AG09309 (cell line): ENCODE measurements at regions not wholly inside any gene's neighbourhood (a gene's known extent, or its start where the extent isn't known, plus 50 kb on each side); places are given as distances from the start of the nearest gene placed in this dataset.
"Not testable (repeated sequence)": the region's sequence is repeated elsewhere in the genome, so short reads cannot be mapped to it uniquely, and the experiment has no call there.

Experiments
- DNase-seq: peaks from one replicate; pipeline ENCODE4 v3.0.0-alpha.2; 2010; ENCODE audit warnings: low read depth
- H3K4me3 ChIP-seq: 2 replicates; pipeline ENCODE4 v1.5.1; 2011; ENCODE audit warnings: mild to moderate bottlenecking, low read depth, low read length, moderate library complexity; ENCODE audit not compliant: control insufficient read depth
- TF ChIP-seq, protein P1 (sequence below): IDR thresholded peaks from 2 replicates; pipeline ENCODE4 v1.5.1; 2011; ENCODE audit warnings: mild to moderate bottlenecking, low read depth, low read length, inconsistent platforms; ENCODE audit not compliant: insufficient read depth, control insufficient read depth; ENCODE audit errors: missing control alignments

DNA sequence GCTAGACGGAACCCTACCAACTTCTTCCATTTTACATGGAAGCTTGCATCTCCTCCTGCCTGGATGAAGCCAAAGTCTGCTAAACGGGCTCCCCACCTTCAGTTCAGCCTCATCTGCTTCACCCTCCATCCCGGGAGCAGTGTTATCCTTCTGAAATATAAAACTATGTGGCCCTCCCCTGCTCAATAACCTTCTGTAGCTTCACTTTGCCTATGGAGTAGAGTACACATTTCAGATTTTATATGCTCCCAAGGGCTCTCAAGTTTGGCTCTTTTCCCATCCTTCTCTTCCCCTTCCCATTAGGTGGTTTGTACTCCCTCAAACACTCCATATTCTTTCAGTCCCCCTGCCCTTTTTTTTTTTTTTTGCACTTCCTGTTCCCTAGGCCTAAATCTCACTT, 115.9 kb upstream of the RAI2 start:
- TF ChIP-seq, protein P1, sequence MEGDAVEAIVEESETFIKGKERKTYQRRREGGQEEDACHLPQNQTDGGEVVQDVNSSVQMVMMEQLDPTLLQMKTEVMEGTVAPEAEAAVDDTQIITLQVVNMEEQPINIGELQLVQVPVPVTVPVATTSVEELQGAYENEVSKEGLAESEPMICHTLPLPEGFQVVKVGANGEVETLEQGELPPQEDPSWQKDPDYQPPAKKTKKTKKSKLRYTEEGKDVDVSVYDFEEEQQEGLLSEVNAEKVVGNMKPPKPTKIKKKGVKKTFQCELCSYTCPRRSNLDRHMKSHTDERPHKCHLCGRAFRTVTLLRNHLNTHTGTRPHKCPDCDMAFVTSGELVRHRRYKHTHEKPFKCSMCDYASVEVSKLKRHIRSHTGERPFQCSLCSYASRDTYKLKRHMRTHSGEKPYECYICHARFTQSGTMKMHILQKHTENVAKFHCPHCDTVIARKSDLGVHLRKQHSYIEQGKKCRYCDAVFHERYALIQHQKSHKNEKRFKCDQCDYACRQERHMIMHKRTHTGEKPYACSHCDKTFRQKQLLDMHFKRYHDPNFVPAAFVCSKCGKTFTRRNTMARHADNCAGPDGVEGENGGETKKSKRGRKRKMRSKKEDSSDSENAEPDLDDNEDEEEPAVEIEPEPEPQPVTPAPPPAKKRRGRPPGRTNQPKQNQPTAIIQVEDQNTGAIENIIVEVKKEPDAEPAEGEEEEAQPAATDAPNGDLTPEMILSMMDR, result no peak
- DNase-seq, result no peak
- H3K4me3 ChIP-seq, result no peak overlapping the region

DNA sequence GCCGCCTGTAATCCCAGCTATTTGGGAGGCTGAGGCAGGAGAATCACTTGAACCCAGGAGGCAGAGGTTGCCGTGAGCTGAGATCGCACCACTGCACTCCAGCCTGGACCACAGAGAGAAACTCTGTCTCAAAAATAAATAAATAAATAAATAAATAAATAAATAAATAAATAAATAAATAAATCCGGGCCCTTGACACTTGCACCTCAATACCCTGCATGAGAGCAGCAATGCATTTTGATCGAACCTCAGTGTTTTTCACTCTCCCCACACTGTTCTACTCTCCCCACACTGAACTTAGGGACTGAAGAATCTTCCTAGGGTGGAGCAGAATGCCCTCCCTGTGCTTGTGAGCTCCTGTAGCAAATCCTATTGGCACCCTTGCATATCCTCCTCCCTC, 114.3 kb upstream of the RAI2 start:
- not testable (repeated sequence) for DNase-seq

DNA sequence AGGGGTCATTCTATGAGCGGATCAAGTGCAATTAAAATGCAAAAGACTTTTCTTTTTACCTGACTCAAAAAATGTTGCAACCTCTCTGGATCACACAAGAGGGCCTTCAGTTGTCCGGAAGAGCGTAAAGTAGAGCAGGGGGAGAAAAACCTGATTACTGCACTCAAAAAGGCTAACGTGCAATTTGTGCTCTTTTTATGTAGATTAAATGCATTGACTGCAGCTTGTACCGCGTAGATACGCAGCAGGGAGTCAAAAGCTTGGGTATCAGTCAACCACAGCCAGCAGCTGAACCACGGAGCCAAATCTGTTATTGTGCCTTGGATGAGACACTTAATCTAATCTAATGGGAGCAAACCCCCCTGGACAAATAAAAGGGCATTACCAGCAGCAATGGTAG, 107.3 kb upstream of the RAI2 start:
- TF ChIP-seq, protein P1, result no peak
- DNase-seq, result no peak
- no peak overlapping the region for H3K4me3 ChIP-seq

More for the DNA sequence above, 114.3 kb upstream of the RAI2 start:
- H3K4me3 ChIP-seq, result not testable (repeated sequence)

DNA sequence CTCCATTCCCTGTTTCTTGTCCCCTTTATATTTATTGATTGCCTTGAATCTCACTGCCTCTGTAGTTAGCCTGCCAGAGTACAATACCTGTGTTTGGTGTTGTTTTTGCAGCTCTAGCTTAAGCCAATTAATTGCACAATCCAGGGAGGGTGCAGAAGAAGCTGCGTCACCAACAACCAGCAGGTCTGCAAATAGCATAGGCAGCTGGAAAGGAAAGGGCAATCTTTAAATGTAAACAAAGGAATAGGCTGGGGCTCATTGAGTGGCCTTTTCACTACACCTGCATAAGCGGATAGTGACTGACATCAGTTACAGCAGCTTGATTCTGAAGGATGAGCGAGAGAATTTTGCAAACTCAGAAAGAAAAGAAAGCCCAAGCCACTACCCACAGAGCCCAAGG, 106.8 kb upstream of the RAI2 start:
- no peak overlapping the region for H3K4me3 ChIP-seq
- TF ChIP-seq, protein P1, result no peak
- DNase-seq, result no peak

DNA sequence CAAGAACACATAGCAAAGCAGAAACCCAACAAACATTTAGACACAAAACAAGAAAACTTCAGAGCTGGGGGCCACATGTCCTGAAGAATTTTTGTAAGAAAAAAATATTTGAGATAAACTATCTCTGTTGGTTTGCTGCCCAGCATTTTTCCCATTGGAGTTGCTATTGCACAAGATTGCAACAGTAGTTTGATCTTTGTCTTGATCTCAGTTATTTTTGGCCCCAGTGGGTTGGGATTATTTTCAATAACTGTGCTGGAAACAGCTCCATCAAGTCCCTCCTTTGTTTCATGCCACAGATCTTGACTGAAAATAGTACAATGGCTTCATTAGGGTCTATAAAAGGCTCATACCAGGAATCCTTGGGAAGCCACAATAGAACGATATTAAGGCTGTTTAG, 103.8 kb upstream of the RAI2 start:
- DNase-seq, result no peak
- H3K4me3 ChIP-seq, result no peak overlapping the region
- TF ChIP-seq, protein P1, result no peak

DNA sequence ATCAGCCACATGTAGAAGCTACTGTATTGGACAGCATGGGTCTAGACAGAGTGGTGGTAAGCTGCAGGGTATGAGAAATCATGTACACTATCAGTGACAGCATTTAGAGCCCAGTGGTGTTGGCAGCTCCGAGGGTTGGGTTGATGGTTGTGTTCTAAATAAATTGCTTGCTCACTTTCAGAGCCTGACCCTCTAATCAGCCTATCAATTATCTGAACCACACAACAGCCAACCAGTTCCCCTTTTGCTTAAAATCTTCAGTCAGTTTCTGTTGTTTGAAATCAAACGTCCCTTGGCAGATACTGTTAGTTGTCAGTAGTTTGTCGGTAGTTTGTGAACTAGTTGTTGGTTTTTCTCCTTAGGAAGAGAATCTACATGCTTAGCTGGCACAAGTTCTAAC, 99.8 kb upstream of the RAI2 start:
- H3K4me3 ChIP-seq, result no peak overlapping the region
- no peak for DNase-seq
- TF ChIP-seq, protein P1, result no peak

DNA sequence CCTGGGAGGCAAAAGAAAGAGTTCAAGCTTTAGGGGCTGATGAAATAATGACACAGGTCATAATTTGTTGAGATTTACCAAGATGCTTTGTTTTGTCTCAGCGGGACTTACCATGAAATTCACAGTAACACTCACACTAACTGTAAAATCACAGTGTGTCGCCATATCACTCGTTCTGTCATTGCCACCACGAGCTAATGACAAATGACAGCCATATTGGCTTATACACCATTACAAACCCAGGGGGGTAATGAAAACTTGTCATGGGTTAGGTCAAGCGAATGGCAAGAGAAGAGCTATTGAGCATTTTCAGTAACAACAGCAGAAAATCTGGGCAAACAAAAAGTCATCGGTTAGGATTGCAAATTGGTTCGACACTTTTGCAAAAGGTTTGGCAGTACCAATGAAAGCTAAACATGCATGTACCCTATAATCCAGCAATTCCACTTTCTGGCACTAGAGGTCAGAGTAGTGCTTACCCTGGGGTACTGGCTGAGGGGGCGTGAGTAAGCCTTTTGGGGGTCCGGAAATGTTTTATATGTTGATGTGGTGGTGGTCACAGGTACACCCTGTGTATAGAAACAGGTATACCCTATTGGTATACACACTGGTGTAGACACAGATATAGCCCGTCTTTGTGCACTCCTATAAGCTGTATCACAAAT, 83.9 kb upstream of the RAI2 start:
- H3K4me3 ChIP-seq, result no peak overlapping the region
- TF ChIP-seq, protein P1, result peak; percentile 52
- no peak for DNase-seq

DNA sequence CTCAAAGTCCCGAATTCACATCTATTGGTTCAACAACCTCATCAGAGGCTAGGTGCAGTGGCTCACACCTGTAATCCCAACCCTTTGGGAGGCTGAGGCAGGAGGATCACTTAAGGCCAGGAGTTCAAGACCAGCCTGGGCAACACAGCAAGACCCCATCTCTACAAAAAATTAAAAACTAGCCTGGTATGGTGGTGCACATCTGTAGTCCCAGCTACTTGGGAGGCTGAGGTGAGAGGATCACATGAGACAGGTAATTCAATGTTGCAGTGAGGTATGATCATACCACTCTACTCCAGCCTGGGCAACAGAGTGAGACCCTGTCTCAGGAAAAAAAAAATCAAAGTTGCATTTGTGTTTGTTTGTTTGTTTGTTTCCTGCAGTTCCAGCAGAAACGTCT, 80.1 kb upstream of the RAI2 start:
- DNase-seq, H3K4me3 ChIP-seq: not testable (repeated sequence)
